ENCODE measurements at regions not wholly inside any gene's neighbourhood (a gene's known extent, or its start where the extent isn't known, plus 50 kb on each side); places are given as distances from the start of the nearest gene placed in this dataset.

DNA sequence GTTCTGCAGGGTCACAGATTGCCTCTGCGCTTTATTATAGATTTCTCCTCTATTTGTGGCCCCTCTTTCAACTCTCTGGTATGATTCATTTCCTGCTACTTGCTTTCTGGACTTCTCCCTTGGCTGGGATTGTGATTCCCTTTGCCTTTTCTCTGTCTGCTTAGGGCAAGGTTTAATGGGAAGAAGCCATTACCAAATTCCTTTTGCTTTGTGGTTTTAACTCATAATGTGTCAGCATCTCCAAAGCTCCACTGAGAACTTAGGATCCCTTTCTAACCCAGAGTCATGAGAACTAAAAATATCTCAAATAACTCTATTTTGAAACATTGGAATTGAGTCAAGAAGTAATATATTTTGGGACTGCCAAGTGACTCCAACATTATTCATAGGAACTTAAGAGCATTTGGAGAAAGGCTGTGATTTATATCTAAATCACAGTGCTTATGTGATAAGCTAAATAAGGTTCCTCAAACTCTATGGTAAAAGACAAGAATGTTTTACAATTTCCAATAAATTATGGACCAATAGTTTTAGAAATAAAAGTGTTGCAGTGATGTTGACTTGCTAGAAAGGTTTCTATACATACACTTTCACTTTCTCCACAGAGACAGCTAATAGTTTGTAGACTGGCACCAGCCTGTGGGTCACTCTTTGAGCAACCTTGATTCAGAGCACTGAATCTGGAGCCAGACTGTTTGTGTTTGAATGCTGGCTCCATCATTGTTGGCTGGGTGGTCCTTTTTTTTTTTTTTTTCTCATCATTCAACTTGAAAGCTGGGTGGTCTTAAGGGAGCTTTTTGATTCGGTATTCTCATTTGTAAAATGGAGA is 93.9 kb downstream of the DACT1 start:
- DNase-seq (ENCODE audit: low spot score) (no peak), ATAC-seq (no peak)
- Mint-ChIP-seq H3K36me3 (no peaks in the 10 kb centered on the region), H3K27me3 (ENCODE audit: low read depth) (no peaks in the 10 kb centered on the region), H3K4me1 (no peaks in the 10 kb centered on the region), H3K9me3 (no peaks in the 10 kb centered on the region), H3K27ac (no peak overlapping the region), H3K4me3 (no peak overlapping the region)
- ChIA-PET POLR2A (no interaction called here), CTCF (no interaction called here)
- TF ChIP-seq IRF2 (CRISPR knock-in tag; IDR thresholded peaks at IDR 0.05; ENCODE audit: borderline replicate concordance, low read depth) (no peak), NR2C2 (CRISPR knock-in tag; IDR thresholded peaks at IDR 0.05) (no peak), ZNF232 (CRISPR knock-in tag; IDR thresholded peaks at IDR 0.05) (no peak), NR1H2 (CRISPR knock-in tag; IDR thresholded peaks at IDR 0.05) (no peak), ZNF121 (CRISPR knock-in tag; IDR thresholded peaks at IDR 0.05) (no peak), ZNF396 (CRISPR knock-in tag; IDR thresholded peaks at IDR 0.05; ENCODE audit: borderline replicate concordance) (no peak), TEAD1 (CRISPR knock-in tag; IDR thresholded peaks at IDR 0.05) (no peak), JAZF1 (CRISPR knock-in tag; IDR thresholded peaks at IDR 0.05) (no peak), ETV6 (CRISPR knock-in tag; IDR thresholded peaks at IDR 0.05) (no peak), NFE2L1 (CRISPR knock-in tag; IDR thresholded peaks at IDR 0.05) (no peak)
- TF ChIP-seq, protein P1, sequence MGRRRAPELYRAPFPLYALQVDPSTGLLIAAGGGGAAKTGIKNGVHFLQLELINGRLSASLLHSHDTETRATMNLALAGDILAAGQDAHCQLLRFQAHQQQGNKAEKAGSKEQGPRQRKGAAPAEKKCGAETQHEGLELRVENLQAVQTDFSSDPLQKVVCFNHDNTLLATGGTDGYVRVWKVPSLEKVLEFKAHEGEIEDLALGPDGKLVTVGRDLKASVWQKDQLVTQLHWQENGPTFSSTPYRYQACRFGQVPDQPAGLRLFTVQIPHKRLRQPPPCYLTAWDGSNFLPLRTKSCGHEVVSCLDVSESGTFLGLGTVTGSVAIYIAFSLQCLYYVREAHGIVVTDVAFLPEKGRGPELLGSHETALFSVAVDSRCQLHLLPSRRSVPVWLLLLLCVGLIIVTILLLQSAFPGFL (CRISPR knock-in tag; IDR thresholded peaks at IDR 0.05; ENCODE audit: borderline replicate concordance) = no peak
- TF ChIP-seq, protein P2, sequence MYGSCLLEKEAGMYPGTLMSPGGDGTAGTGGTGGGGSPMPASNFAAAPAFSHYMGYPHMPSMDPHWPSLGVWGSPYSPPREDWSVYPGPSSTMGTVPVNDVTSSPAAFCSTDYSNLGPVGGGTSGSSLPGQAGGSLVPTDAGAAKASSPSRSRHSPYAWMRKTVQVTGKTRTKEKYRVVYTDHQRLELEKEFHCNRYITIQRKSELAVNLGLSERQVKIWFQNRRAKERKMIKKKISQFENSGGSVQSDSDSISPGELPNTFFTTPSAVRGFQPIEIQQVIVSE (CRISPR knock-in tag; IDR thresholded peaks at IDR 0.05; ENCODE audit: borderline replicate concordance) = no peak
- TF ChIP-seq, protein P3, sequence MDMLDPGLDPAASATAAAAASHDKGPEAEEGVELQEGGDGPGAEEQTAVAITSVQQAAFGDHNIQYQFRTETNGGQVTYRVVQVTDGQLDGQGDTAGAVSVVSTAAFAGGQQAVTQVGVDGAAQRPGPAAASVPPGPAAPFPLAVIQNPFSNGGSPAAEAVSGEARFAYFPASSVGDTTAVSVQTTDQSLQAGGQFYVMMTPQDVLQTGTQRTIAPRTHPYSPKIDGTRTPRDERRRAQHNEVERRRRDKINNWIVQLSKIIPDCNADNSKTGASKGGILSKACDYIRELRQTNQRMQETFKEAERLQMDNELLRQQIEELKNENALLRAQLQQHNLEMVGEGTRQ (CRISPR knock-in tag; IDR thresholded peaks at IDR 0.05) = no peak
- TF ChIP-seq, protein P4, sequence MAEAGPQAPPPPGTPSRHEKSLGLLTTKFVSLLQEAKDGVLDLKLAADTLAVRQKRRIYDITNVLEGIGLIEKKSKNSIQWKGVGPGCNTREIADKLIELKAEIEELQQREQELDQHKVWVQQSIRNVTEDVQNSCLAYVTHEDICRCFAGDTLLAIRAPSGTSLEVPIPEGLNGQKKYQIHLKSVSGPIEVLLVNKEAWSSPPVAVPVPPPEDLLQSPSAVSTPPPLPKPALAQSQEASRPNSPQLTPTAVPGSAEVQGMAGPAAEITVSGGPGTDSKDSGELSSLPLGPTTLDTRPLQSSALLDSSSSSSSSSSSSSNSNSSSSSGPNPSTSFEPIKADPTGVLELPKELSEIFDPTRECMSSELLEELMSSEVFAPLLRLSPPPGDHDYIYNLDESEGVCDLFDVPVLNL (CRISPR knock-in tag; IDR thresholded peaks at IDR 0.05; ENCODE audit: borderline replicate concordance, low read depth) = no peak
- TF ChIP-seq, protein P5, sequence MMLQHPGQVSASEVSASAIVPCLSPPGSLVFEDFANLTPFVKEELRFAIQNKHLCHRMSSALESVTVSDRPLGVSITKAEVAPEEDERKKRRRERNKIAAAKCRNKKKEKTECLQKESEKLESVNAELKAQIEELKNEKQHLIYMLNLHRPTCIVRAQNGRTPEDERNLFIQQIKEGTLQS (CRISPR knock-in tag; conservative IDR thresholded peaks at IDR 0.05) = no peak
- TF ChIP-seq, protein P6, sequence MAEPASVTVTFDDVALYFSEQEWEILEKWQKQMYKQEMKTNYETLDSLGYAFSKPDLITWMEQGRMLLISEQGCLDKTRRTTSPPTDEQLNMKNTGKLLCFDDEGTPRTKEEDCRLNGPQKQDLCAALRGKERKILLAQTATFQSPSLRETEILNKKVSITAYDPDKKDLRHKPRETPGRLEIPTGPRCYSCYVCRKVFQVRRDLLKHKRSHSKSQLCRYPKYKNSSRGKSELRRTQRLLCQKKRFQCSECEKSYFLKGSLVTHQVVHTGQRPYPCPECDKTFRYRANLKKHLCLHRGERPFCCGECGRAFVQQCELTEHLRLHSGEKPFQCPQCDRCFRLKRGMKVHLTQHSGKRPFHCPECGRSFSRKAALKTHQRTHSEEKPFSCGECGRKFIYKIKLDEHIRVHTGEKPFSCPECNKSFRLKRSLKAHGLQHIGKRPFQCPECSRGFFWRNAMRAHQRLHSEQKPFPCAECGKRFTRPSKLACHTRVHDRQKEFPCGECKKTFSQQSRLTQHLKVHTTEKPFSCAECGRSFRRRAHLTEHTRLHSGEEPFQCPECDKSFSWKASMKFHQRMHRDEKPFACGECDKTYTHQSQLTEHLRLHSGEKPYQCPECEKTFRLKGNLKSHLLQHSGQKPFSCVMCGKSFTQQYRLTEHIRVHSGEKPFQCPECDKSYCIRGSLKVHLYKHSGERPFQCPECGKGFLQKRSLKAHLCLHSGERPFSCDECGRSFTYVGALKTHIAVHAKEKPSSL (CRISPR knock-in tag; conservative IDR thresholded peaks at IDR 0.05) = no peak
- TF ChIP-seq, protein P7, sequence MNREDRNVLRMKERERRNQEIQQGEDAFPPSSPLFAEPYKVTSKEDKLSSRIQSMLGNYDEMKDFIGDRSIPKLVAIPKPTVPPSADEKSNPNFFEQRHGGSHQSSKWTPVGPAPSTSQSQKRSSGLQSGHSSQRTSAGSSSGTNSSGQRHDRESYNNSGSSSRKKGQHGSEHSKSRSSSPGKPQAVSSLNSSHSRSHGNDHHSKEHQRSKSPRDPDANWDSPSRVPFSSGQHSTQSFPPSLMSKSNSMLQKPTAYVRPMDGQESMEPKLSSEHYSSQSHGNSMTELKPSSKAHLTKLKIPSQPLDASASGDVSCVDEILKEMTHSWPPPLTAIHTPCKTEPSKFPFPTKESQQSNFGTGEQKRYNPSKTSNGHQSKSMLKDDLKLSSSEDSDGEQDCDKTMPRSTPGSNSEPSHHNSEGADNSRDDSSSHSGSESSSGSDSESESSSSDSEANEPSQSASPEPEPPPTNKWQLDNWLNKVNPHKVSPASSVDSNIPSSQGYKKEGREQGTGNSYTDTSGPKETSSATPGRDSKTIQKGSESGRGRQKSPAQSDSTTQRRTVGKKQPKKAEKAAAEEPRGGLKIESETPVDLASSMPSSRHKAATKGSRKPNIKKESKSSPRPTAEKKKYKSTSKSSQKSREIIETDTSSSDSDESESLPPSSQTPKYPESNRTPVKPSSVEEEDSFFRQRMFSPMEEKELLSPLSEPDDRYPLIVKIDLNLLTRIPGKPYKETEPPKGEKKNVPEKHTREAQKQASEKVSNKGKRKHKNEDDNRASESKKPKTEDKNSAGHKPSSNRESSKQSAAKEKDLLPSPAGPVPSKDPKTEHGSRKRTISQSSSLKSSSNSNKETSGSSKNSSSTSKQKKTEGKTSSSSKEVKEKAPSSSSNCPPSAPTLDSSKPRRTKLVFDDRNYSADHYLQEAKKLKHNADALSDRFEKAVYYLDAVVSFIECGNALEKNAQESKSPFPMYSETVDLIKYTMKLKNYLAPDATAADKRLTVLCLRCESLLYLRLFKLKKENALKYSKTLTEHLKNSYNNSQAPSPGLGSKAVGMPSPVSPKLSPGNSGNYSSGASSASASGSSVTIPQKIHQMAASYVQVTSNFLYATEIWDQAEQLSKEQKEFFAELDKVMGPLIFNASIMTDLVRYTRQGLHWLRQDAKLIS (CRISPR knock-in tag; IDR thresholded peaks at IDR 0.05; ENCODE audit: borderline replicate concordance) = no peak
